GM23338 (cell line): ENCODE measurements at regions not wholly inside any gene's neighbourhood (a gene's known extent, or its start where the extent isn't known, plus 50 kb on each side); places are given as distances from the start of the nearest gene placed in this dataset.

ENCODE experiments used
- ATAC-seq: fragments of 200-7000 bp; cut with Tn5 transposase; 3 replicates; pipeline ENCODE4 v1.9.1; 2020
- DNase-seq: peaks from one replicate; pipeline ENCODE4 v3.0.0-alpha.2; 2015; ENCODE audit warnings: low spot score
- H2AFZ ChIP-seq: fragments of 200-600 bp; sonication (generic); 2 replicates; pipeline ENCODE4 v1.8.0; 2016; ENCODE audit warnings: antibody characterized with exemption, mild to moderate bottlenecking, moderate library complexity
- H3F3A ChIP-seq: fragments of 200-600 bp; sonication (generic); replicated peaks from 2 replicates; pipeline ENCODE4 v1.8.0; 2017; ENCODE audit warnings: antibody characterized with exemption, mixed run types, low read depth
- H3K27ac ChIP-seq: fragments of 200-600 bp; sonication (generic); 2 replicates; pipeline ENCODE4 v1.6.1; 2016; ENCODE audit warnings: low read depth
- H3K27me3 ChIP-seq: fragments of 200-600 bp; sonication (generic); 2 replicates; pipeline ENCODE4 v1.8.0; 2016; ENCODE audit warnings: mild to moderate bottlenecking, mixed run types, moderate library complexity; ENCODE audit not compliant: insufficient read depth
- H3K36me3 ChIP-seq: fragments of 200-600 bp; sonication (generic); 2 replicates; pipeline ENCODE4 v1.8.0; 2016; ENCODE audit warnings: mild to moderate bottlenecking; ENCODE audit not compliant: insufficient read depth
- H3K4me1 ChIP-seq: fragments of 200-600 bp; sonication (generic); 2 replicates; pipeline ENCODE4 v1.8.0; 2016; ENCODE audit warnings: mild to moderate bottlenecking, moderate library complexity; ENCODE audit not compliant: insufficient read depth
- H3K4me2 ChIP-seq: fragments of 200-600 bp; sonication (generic); 2 replicates; pipeline ENCODE4 v1.7.1; 2017; ENCODE audit warnings: mixed run types
- H3K4me3 ChIP-seq: fragments of 200-600 bp; sonication (generic); 2 replicates; pipeline ENCODE4 v1.6.1; 2016; ENCODE audit warnings: mixed run types
- H3K79me2 ChIP-seq: fragments of 200-600 bp; sonication (generic); replicated peaks from 2 replicates; pipeline ENCODE4 v1.8.0; 2017; ENCODE audit warnings: mild to moderate bottlenecking; ENCODE audit not compliant: insufficient read depth
- H3K9me2 ChIP-seq: fragments of 200-600 bp; sonication (generic); 2 replicates; pipeline ENCODE4 v1.8.0; 2017; ENCODE audit not compliant: insufficient read depth
- H4K20me1 ChIP-seq: fragments of 200-600 bp; sonication (generic); replicated peaks from 2 replicates; pipeline ENCODE4 v1.8.0; 2017; ENCODE audit warnings: mild to moderate bottlenecking; ENCODE audit not compliant: insufficient read depth
- H3K27ac Mint-ChIP-seq: 2 replicates; pipeline ENCODE4 v1.8.0; 2020; ENCODE audit warnings: inconsistent platforms, mild to moderate bottlenecking, moderate library complexity, mixed read lengths
- H3K27me3 Mint-ChIP-seq: 3 replicates; pipeline ENCODE4 v1.8.0; 2022; ENCODE audit warnings: low read depth, mild to moderate bottlenecking, moderate library complexity, mixed read lengths, inconsistent platforms; ENCODE audit not compliant: insufficient read depth, poor library complexity
- H3K36me3 Mint-ChIP-seq: 3 replicates; pipeline ENCODE4 v1.8.0; 2021; ENCODE audit warnings: low read depth, mild to moderate bottlenecking, inconsistent platforms, moderate library complexity, mixed read lengths
- H3K4me1 Mint-ChIP-seq: 3 replicates; pipeline ENCODE4 v1.8.0; 2020; ENCODE audit warnings: mild to moderate bottlenecking, inconsistent platforms, mixed read lengths
- H3K4me3 Mint-ChIP-seq: 3 replicates; pipeline ENCODE4 v1.8.0; 2021; ENCODE audit warnings: moderate library complexity, mild to moderate bottlenecking, inconsistent platforms, mixed read lengths
- H3K9me3 Mint-ChIP-seq: 3 replicates; pipeline ENCODE4 v1.8.0; 2020; ENCODE audit warnings: moderate library complexity, mild to moderate bottlenecking, inconsistent platforms, mixed read lengths
- CREB1 ChIP-seq: fragments of 250-450 bp; sonication (Bioruptor Pico); IDR thresholded peaks from 2 replicates; pipeline ENCODE4 v1.5.0; 2020; ENCODE audit warnings: low read depth, mild to moderate bottlenecking, moderate library complexity
- CTCF ChIP-seq, 2 experiments: fragments of 200-600 bp in 1 of 2; sonication (generic) in 1 of 2; conservative IDR thresholded peaks; 2 replicates each; pipeline versions ENCODE4 v1.5.1 to v1.6.1; 2016 to 2017; ENCODE audit warnings: antibody characterized with exemption in 2 of 2, low read depth in 2 of 2, mild to moderate bottlenecking in 2 of 2, moderate library complexity in 1 of 2
- EZH2 ChIP-seq: fragments of 200-600 bp; sonication (generic); IDR thresholded peaks from one replicate; pipeline ENCODE4 v1.8.0; 2017; ENCODE audit warnings: antibody characterized with exemption, mild to moderate bottlenecking, low read depth; ENCODE audit not compliant: unreplicated experiment
- EZH2phosphoT487 ChIP-seq: fragments of 200-600 bp; sonication (generic); IDR thresholded peaks from one replicate; pipeline ENCODE4 v1.8.1; 2018; ENCODE audit warnings: antibody characterized with exemption; ENCODE audit not compliant: unreplicated experiment
- JUNB ChIP-seq: IDR thresholded peaks from one replicate; pipeline ENCODE4 v1.6.1; 2016; ENCODE audit warnings: antibody characterized with exemption; ENCODE audit not compliant: unreplicated experiment
- NANOG ChIP-seq: IDR thresholded peaks from 2 replicates; pipeline ENCODE4 v1.6.1; 2016; ENCODE audit warnings: antibody characterized with exemption, borderline replicate concordance
- POLR2AphosphoS5 ChIP-seq: IDR thresholded peaks from 2 replicates; pipeline ENCODE4 v1.6.1; 2016; ENCODE audit warnings: antibody characterized with exemption, low read depth
- REST ChIP-seq: IDR thresholded peaks from one replicate; pipeline ENCODE4 v1.6.1; 2018; ENCODE audit warnings: antibody characterized with exemption; ENCODE audit not compliant: unreplicated experiment
- STAT1 ChIP-seq: IDR thresholded peaks from one replicate; pipeline ENCODE4 v1.6.1; 2016; ENCODE audit warnings: antibody characterized with exemption; ENCODE audit not compliant: unreplicated experiment
- ZNF114 ChIP-seq: fragments of 250-450 bp; sonication (Bioruptor Pico); IDR thresholded peaks from 2 replicates; pipeline ENCODE4 v1.5.0; 2020; ENCODE audit warnings: mild to moderate bottlenecking, moderate library complexity
- ZNF331 ChIP-seq: fragments of 250-450 bp; sonication (Bioruptor Pico); IDR thresholded peaks from 2 replicates; pipeline ENCODE4 v1.5.0; 2020; ENCODE audit warnings: low read depth, mild to moderate bottlenecking, moderate library complexity
- TF ChIP-seq, protein P1 (sequence below): fragments of 250-450 bp; sonication (Bioruptor Pico); IDR thresholded peaks from 2 replicates; pipeline ENCODE4 v1.5.0; 2020; ENCODE audit warnings: mild to moderate bottlenecking, moderate library complexity

DNA sequence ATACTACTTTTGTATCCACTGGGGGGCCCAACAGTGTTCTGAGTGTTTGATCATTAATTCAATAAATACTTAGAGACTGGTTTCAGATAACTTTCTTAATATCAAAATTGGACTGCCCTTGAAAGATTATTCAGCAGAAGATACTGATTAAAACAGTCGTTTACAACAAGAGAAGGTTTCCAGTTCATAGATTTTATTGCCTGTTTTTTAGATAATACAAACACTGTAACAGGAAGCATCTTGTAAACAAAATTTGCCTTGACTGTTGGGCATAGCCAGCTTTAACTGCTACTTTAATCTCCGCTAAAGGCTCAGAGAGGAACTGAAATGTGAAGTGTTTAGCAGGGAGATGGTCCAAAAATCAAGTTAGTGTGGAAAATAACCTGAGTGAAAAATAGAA is 1168.7 kb upstream of the NUDT12 start:
- Mint-ChIP-seq H3K36me3 (no peaks in the 10 kb centered on the region), H3K9me3 (no peaks in the 10 kb centered on the region), H3K27me3 (peaks cover 1% of the 10 kb centered on the region), H3K4me3 (no peak overlapping the region), H3K27ac (no peak overlapping the region), H3K4me1 (no peaks in the 10 kb centered on the region)
- no peak for TF ChIP-seq EZH2phosphoT487
- Histone ChIP-seq H3K9me2 (no peaks in the 10 kb centered on the region), H3K27me3 (no peaks in the 10 kb centered on the region), H3K79me2 (no peaks in the 10 kb centered on the region), H3K4me2 (no peak overlapping the region), H4K20me1 (no peaks in the 10 kb centered on the region), H3K36me3 (no peaks in the 10 kb centered on the region), H2AFZ (no peak overlapping the region), H3K27ac (no peak overlapping the region), H3K4me3 (no peak overlapping the region), H3K4me1 (no peaks in the 10 kb centered on the region), H3F3A (no peaks in the 10 kb centered on the region)
- no peak for ATAC-seq
- no peak for DNase-seq

- Mint-ChIP-seq H3K36me3 (no peaks in the 10 kb centered on the region), H3K27me3 (peaks cover 5% of the 10 kb centered on the region), H3K4me3 (no peak overlapping the region), H3K9me3 (no peaks in the 10 kb centered on the region), H3K4me1 (peaks cover 9% of the 10 kb centered on the region), H3K27ac (no peak overlapping the region)
- H2AFZ ChIP-seq = no peak overlapping the region
- no peaks in the 10 kb centered on the region for H3K27me3 ChIP-seq
- no peak overlapping the region for H3K4me2 ChIP-seq
- H4K20me1 ChIP-seq = no peaks in the 10 kb centered on the region
- H3K27ac ChIP-seq = no peak overlapping the region
- no peaks in the 10 kb centered on the region for H3F3A ChIP-seq
- peaks cover 7% of the 10 kb centered on the region for H3K4me1 ChIP-seq
- DNase-seq = no peak
- no peaks in the 10 kb centered on the region for H3K79me2 ChIP-seq
- H3K4me3 ChIP-seq = no peak overlapping the region
- no peaks in the 10 kb centered on the region for H3K36me3 ChIP-seq
- no peak for ATAC-seq
- 0 out of 2 replicates have a peak, but pooled peaks cover 4% of the 10 kb centered on the region for H3K9me2 ChIP-seq
- no peak for TF ChIP-seq POLR2AphosphoS5
- no peak for TF ChIP-seq NANOG
- no peak for TF ChIP-seq CTCF (conservative IDR thresholded peaks at IDR 0.05; ENCODE audit: low read depth in 2 of 2)
- TF ChIP-seq EZH2 = no peak
- TF ChIP-seq ZNF114 = no peak
- TF ChIP-seq JUNB = no peak
- no peak for TF ChIP-seq REST
- no peak for TF ChIP-seq ZNF331 (CRISPR knock-in tag)
- TF ChIP-seq, protein P1, sequence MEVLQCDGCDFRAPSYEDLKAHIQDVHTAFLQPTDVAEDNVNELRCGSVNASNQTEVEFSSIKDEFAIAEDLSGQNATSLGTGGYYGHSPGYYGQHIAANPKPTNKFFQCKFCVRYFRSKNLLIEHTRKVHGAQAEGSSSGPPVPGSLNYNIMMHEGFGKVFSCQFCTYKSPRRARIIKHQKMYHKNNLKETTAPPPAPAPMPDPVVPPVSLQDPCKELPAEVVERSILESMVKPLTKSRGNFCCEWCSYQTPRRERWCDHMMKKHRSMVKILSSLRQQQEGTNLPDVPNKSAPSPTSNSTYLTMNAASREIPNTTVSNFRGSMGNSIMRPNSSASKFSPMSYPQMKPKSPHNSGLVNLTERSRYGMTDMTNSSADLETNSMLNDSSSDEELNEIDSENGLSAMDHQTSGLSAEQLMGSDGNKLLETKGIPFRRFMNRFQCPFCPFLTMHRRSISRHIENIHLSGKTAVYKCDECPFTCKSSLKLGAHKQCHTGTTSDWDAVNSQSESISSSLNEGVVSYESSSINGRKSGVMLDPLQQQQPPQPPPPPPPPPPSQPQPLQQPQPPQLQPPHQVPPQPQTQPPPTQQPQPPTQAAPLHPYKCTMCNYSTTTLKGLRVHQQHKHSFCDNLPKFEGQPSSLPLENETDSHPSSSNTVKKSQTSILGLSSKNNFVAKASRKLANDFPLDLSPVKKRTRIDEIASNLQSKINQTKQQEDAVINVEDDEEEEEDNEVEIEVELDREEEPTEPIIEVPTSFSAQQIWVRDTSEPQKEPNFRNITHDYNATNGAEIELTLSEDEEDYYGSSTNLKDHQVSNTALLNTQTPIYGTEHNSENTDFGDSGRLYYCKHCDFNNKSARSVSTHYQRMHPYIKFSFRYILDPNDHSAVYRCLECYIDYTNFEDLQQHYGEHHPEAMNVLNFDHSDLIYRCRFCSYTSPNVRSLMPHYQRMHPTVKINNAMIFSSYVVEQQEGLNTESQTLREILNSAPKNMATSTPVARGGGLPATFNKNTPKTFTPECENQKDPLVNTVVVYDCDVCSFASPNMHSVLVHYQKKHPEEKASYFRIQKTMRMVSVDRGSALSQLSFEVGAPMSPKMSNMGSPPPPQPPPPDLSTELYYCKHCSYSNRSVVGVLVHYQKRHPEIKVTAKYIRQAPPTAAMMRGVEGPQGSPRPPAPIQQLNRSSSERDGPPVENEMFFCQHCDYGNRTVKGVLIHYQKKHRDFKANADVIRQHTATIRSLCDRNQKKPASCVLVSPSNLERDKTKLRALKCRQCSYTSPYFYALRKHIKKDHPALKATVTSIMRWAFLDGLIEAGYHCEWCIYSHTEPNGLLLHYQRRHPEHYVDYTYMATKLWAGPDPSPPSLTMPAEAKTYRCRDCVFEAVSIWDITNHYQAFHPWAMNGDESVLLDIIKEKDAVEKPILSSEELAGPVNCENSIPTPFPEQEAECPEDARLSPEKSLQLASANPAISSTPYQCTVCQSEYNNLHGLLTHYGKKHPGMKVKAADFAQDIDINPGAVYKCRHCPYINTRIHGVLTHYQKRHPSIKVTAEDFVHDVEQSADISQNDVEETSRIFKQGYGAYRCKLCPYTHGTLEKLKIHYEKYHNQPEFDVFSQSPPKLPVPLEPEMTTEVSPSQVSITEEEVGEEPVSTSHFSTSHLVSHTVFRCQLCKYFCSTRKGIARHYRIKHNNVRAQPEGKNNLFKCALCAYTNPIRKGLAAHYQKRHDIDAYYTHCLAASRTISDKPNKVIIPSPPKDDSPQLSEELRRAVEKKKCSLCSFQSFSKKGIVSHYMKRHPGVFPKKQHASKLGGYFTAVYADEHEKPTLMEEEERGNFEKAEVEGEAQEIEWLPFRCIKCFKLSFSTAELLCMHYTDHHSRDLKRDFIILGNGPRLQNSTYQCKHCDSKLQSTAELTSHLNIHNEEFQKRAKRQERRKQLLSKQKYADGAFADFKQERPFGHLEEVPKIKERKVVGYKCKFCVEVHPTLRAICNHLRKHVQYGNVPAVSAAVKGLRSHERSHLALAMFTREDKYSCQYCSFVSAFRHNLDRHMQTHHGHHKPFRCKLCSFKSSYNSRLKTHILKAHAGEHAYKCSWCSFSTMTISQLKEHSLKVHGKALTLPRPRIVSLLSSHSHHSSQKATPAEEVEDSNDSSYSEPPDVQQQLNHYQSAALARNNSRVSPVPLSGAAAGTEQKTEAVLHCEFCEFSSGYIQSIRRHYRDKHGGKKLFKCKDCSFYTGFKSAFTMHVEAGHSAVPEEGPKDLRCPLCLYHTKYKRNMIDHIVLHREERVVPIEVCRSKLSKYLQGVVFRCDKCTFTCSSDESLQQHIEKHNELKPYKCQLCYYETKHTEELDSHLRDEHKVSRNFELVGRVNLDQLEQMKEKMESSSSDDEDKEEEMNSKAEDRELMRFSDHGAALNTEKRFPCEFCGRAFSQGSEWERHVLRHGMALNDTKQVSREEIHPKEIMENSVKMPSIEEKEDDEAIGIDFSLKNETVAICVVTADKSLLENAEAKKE (CRISPR knock-in tag) = no peak
- no peak for TF ChIP-seq EZH2phosphoT487
- no peak for TF ChIP-seq STAT1
- TF ChIP-seq CREB1 (CRISPR knock-in tag) = no peak
Measured at GRCh38 chr5:104708027-104708426, 1145.4 kb upstream of the NUDT12 start.
